Hepatocyte (in vitro differentiated cells): ENCODE measurements at regions not wholly inside any gene's neighbourhood (a gene's known extent, or its start where the extent isn't known, plus 50 kb on each side); places are given as distances from the start of the nearest gene placed in this dataset.

Experiments
- DNase-seq: peaks from one replicate; pipeline ENCODE4 v3.0.0-alpha.2; 2016; ENCODE audit warnings: low spot score
- H2AFZ ChIP-seq: fragments of 200-600 bp; sonication (generic); 2 replicates; pipeline ENCODE4 v1.6.0; 2016; ENCODE audit warnings: antibody characterized with exemption, mild to moderate bottlenecking
- H3K27ac ChIP-seq: fragments of 200-600 bp; sonication (generic); 2 replicates; pipeline ENCODE4 v1.5.1; 2016; ENCODE audit warnings: mild to moderate bottlenecking
- H3K27me3 ChIP-seq: fragments of 200-600 bp; sonication (generic); 2 replicates; pipeline ENCODE4 v1.6.1; 2016
- H3K36me3 ChIP-seq: fragments of 200-600 bp; sonication (generic); replicated peaks from 2 replicates; pipeline ENCODE4 v1.5.1; 2016; ENCODE audit warnings: low read depth; ENCODE audit not compliant: insufficient read depth
- H3K4me1 ChIP-seq: fragments of 200-600 bp; sonication (generic); 2 replicates; pipeline ENCODE4 v1.5.1; 2016; ENCODE audit warnings: mild to moderate bottlenecking, moderate library complexity; ENCODE audit not compliant: insufficient read depth
- H3K4me2 ChIP-seq: fragments of 200-600 bp; sonication (generic); 2 replicates; pipeline ENCODE4 v1.6.0; 2016
- H3K4me3 ChIP-seq: fragments of 200-600 bp; sonication (generic); 2 replicates; pipeline ENCODE4 v1.5.1; 2016; ENCODE audit warnings: mild to moderate bottlenecking
- H3K79me2 ChIP-seq: fragments of 200-600 bp; sonication (generic); 2 replicates; pipeline ENCODE4 v1.6.0; 2017; ENCODE audit warnings: mild to moderate bottlenecking
- H3K9me2 ChIP-seq: fragments of 200-600 bp; sonication (generic); replicated peaks from 2 replicates; pipeline ENCODE4 v1.6.0; 2017; ENCODE audit warnings: mild to moderate bottlenecking; ENCODE audit not compliant: insufficient read depth
- H3K9me3 ChIP-seq: fragments of 200-600 bp; sonication (generic); 2 replicates; pipeline ENCODE4 v1.5.1; 2016; ENCODE audit warnings: low read depth, mild to moderate bottlenecking
- H4K20me1 ChIP-seq: fragments of 200-600 bp; sonication (generic); 2 replicates; pipeline ENCODE4 v1.6.0; 2016; ENCODE audit warnings: mild to moderate bottlenecking; ENCODE audit not compliant: insufficient read depth, poor library complexity, severe bottlenecking
- CTCF ChIP-seq: fragments of 200-600 bp; sonication (generic); IDR thresholded peaks from 2 replicates; pipeline ENCODE4 v1.5.1; 2016; ENCODE audit warnings: antibody characterized with exemption, mild to moderate bottlenecking; ENCODE audit not compliant: poor library complexity
- EZH2 ChIP-seq: fragments of 200-600 bp; sonication (generic); IDR thresholded peaks from 2 replicates; pipeline ENCODE4 v1.6.1; 2016; ENCODE audit warnings: antibody characterized with exemption, mild to moderate bottlenecking, borderline replicate concordance
- EZH2phosphoT487 ChIP-seq: fragments of 200-600 bp; sonication (generic); IDR thresholded peaks from one replicate; pipeline ENCODE4 v1.6.1; 2018; ENCODE audit warnings: antibody characterized with exemption, mild to moderate bottlenecking, low read depth, moderate library complexity; ENCODE audit not compliant: unreplicated experiment, severe bottlenecking
- WGBS: methylation state at CpG from one replicate; pipeline ENCODE4 v1.1.6; 2016; ENCODE audit warnings: low lambda C conversion rate; ENCODE audit errors: missing lambda C conversion rate; 5-methylcytosine and 5-hydroxymethylcytosine counted together

- Histone ChIP-seq H3K9me2 (no peaks in the 10 kb centered on the region), H3K27ac (no peak overlapping the region), H3K9me3 (no peaks in the 10 kb centered on the region), H3K27me3 (no peaks in the 10 kb centered on the region), H3K4me3 (no peak overlapping the region), H2AFZ (no peak overlapping the region), H3K4me2 (no peak overlapping the region), H3K79me2 (no peaks in the 10 kb centered on the region), H3K4me1 (peaks cover 4% of the 10 kb centered on the region), H4K20me1 (no peaks in the 10 kb centered on the region), H3K36me3 (no peaks in the 10 kb centered on the region)
- TF ChIP-seq EZH2phosphoT487 (no peak), EZH2 (no peak), CTCF (no peak)
- no peak for DNase-seq
- WGBS = 83% methylated on average over 2 of the region's 2 CpGs
These were observed 449.9 kb upstream of the NR2F2 start for GRCh38 chr15:95880630-95881029.

GRCh38 chr15:95883064-95883463 lies 447.4 kb upstream of the NR2F2 start:
- Histone ChIP-seq H2AFZ (no peak overlapping the region), H3K27ac (no peak overlapping the region), H3K4me1 (no peaks in the 10 kb centered on the region), H3K4me3 (no peak overlapping the region), H3K27me3 (no peaks in the 10 kb centered on the region), H3K9me3 (no peaks in the 10 kb centered on the region), H4K20me1 (no peaks in the 10 kb centered on the region), H3K79me2 (no peaks in the 10 kb centered on the region), H3K4me2 (no peak overlapping the region), H3K9me2 (no peaks in the 10 kb centered on the region), H3K36me3 (no peaks in the 10 kb centered on the region)
- WGBS = 89% methylated on average over 6 of the region's 6 CpGs
- TF ChIP-seq EZH2phosphoT487 (no peak), EZH2 (no peak), CTCF (no peak)
- DNase-seq = no peak

GRCh38 chr15:95884276-95884675 lies 446.2 kb upstream of the NR2F2 start:
- no peak overlapping the region for H3K4me2 ChIP-seq

More at GRCh38 chr15:95884276-95884675, 446.2 kb upstream of the NR2F2 start:
- H3K27me3 ChIP-seq = no peaks in the 10 kb centered on the region
- no peak for TF ChIP-seq CTCF
- no peak for TF ChIP-seq EZH2phosphoT487
- TF ChIP-seq EZH2 = no peak
- no peaks in the 10 kb centered on the region for H3K79me2 ChIP-seq
- H3K9me2 ChIP-seq = no peaks in the 10 kb centered on the region
- 47% methylated on average over 5 of the region's 5 CpGs for WGBS
- H4K20me1 ChIP-seq = no peaks in the 10 kb centered on the region
- H3K27ac ChIP-seq = no peak overlapping the region
- H2AFZ ChIP-seq = no peak overlapping the region
- H3K9me3 ChIP-seq = no peaks in the 10 kb centered on the region
- H3K36me3 ChIP-seq = no peaks in the 10 kb centered on the region
- H3K4me1 ChIP-seq = no peaks in the 10 kb centered on the region
- no peak for DNase-seq
- H3K4me3 ChIP-seq = no peak overlapping the region
